GM12875 (cell line): ENCODE measurements at regions not wholly inside any gene's neighbourhood (a gene's known extent, or its start where the extent isn't known, plus 50 kb on each side); places are given as distances from the start of the nearest gene placed in this dataset.

Source experiments
- H3K4me3 ChIP-seq: one replicate; pipeline ENCODE4 v1.5.1; 2011; ENCODE audit warnings: low read depth, low read length, control low read depth
- TF ChIP-seq, protein P1 (sequence below): IDR thresholded peaks from 2 replicates; pipeline ENCODE4 v1.5.1; 2011; ENCODE audit warnings: low read depth, mild to moderate bottlenecking, control low read depth, inconsistent platforms, low read length, moderate library complexity, borderline replicate concordance; ENCODE audit not compliant: insufficient read depth

DNA sequence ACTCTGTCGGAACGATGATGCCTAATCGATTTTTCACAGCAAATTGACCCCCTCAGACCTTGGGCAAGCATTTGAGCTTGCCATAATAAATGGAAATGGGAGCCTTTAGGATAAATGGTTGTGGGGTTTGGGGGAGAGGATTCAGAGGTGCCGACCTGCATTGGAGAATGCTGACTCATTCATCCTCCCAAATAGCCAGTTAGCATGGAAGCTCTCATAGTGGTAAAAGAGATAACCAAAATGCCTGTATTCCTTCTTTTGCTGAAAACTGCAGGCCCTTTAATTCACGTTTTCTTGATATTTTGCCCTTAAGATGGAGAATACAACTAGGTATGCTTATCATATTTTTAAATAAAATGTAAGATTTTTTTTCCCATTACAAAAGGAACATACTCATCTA is 392.6 kb upstream of the DEPDC1 start:
- TF ChIP-seq, protein P1, sequence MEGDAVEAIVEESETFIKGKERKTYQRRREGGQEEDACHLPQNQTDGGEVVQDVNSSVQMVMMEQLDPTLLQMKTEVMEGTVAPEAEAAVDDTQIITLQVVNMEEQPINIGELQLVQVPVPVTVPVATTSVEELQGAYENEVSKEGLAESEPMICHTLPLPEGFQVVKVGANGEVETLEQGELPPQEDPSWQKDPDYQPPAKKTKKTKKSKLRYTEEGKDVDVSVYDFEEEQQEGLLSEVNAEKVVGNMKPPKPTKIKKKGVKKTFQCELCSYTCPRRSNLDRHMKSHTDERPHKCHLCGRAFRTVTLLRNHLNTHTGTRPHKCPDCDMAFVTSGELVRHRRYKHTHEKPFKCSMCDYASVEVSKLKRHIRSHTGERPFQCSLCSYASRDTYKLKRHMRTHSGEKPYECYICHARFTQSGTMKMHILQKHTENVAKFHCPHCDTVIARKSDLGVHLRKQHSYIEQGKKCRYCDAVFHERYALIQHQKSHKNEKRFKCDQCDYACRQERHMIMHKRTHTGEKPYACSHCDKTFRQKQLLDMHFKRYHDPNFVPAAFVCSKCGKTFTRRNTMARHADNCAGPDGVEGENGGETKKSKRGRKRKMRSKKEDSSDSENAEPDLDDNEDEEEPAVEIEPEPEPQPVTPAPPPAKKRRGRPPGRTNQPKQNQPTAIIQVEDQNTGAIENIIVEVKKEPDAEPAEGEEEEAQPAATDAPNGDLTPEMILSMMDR: no peak
- H3K4me3 ChIP-seq: no peak overlapping the region

DNA sequence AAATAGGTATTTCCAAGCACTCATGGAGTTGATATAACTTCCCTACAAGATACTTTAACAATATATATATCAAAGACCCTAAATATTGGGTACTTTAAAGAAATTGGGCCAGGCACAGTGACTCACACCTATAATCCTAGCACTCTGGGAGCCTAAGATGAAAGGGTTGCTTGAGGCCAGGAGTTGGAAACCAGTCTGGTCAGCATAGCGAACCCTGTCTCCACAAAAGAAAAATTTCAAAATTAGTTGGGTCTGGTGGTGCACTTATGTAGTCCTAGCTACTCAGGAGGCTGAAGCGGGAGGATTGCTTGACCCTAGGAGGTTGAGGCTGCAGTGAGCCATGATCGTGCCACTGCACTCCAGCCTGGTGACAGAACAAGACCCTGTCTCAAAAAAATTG is 393.9 kb upstream of the DEPDC1 start:
- H3K4me3 ChIP-seq: no peak overlapping the region
- TF ChIP-seq, protein P1: no peak

DNA sequence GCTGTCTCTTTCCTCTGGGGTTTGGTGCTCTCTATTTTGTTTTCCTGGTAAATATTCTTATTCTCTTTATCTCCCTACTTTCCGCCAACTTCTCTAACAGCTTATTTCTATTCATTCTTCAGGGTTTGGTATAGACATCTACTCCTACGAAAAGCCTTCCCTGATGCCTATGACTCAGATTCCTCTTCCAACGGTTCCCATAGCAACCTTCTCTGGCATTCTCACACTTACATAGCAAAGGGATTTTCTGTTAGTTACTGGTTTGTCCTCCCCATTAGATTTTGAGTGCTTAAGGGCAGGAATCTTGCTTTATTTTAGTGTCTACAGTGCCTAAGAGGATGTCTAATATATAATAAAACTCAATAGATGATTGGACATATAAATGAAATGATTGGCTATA is 407.6 kb upstream of the DEPDC1 start:
- TF ChIP-seq, protein P1: no peak
- H3K4me3 ChIP-seq: no peak overlapping the region

DNA sequence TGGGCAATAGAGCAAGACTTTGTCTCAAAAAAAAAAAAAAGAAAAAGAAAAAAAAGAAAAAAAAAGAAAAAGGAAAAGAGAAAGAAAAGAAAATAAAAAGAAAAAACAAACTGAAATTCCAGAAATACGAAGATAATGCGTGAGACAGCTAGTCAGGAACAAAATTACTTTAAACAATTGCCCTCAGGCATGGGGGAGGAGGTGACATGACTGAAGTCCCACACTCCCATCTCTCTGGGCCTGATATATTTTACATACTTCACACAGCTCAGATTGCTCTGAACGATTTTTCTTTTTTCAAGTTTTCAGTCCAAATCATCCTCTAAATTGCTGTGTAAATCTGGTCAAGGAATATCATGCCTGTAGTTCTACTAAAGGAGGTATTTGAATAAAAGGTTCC is 409.5 kb upstream of the DEPDC1 start:
- TF ChIP-seq, protein P1: no peak
- H3K4me3 ChIP-seq: no peak overlapping the region

DNA sequence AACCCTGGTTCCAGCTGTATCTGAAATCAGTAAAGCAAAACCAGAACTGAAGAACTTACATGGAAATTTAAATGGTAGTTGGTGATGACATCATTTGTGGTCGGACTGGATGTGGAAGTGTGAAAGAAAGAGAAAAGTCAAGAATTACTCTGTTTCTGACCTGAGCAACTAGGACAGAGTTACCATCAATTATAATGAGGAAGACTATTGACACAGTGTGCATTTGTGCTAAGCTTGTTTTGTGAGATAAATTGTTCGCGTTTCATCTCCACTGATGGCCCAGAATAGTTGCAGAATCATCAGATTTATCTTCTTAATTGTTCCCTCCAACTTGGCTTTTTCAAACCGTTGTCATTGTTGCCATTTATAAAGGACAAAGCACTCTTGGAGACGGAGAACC is 410.6 kb upstream of the DEPDC1 start:
- TF ChIP-seq, protein P1: no peak

DNA sequence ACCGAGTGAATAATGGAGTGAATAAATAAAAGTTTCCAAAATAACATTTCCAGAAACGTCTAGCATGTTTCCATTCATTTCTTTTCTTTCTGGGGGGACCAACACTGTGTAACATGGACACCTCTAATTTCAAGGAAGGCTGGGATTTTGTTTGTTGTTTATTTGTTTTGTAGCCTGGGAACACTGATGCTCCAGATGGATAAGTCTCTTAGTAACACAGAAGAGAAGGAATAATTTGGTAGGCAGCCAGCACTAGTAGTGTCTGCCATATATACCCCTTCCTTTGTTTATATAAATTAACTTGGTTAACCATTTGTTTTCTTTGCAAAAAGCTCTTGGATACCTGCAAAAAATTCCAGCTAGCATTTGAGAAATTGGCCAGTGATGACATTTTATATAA is 411.4 kb upstream of the DEPDC1 start:
- TF ChIP-seq, protein P1: no peak
- H3K4me3 ChIP-seq: no peak overlapping the region

More for the DNA sequence above, 410.6 kb upstream of the DEPDC1 start:
- no peak overlapping the region for H3K4me3 ChIP-seq

DNA sequence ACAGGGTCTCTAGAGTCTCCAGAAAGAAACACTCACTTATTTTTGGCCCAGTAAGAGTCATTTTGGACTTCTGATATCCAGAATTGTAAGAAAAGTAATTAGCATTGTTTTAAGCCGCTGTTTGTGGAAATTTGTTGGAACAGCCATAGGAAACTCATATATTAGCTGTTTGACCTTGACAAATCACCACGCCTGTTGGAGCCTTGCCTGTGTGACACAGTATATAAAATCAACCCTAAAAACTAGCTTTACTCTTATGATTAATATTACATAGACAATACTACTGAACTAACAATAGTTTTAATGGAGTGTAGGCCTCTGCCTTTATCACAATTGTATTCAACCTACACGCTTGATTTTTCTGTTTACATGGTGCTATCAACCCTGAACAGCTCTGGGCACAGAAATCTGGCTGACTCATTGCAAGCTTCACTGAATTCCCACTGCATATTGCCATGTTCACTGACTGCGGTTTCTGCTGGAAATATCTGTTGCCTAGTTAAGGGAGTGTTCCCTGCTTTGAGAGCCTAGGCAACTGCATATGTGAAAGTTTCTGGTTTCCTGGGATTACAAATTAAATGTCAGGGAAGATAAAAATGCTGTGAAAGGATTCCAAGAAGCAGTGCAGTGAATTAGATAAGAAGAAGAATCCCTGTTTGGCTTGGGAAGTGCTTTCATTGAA is 419.5 kb upstream of the DEPDC1 start:
- TF ChIP-seq, protein P1: no peak
- no peak overlapping the region for H3K4me3 ChIP-seq
